ENCODE measurements at regions not wholly inside any gene's neighbourhood (a gene's known extent, or its start where the extent isn't known, plus 50 kb on each side); places are given as distances from the start of the nearest gene placed in this dataset.

- DNase-seq (ENCODE audit: unreplicated experiment): no peak
- Mint-ChIP-seq H3K27me3 (ENCODE audit: insufficient read depth, unreplicated experiment) (no peaks in the 10 kb centered on the region), H3K36me3 (ENCODE audit: insufficient read depth, unreplicated experiment) (no peaks in the 10 kb centered on the region), H3K4me3 (ENCODE audit: unreplicated experiment) (no peak overlapping the region), H3K4me1 (ENCODE audit: insufficient read depth, unreplicated experiment) (no peaks in the 10 kb centered on the region), H3K9me3 (ENCODE audit: unreplicated experiment) (no peaks in the 10 kb centered on the region), H3K27ac (ENCODE audit: low read depth, unreplicated experiment) (no peak overlapping the region)
- intact Hi-C loops (cut with micrococcal nuclease): no loop called here
- ChIA-PET POLR2A (no interaction called here), CTCF (interaction anchor here (0.6 to 0.7 kb wide), 2 partner anchors 132 to 613 kb away, joined by 3 to 6 read pairs; no protein-coding TSS in a partner anchor)
- no peak for TF ChIP-seq CTCF (IDR thresholded peaks at IDR 0.05; ENCODE audit: unreplicated experiment)
- no TSS peak for BruUV-seq (replicated peaks)
Measured at GRCh38 chr9:79779901-79780300, 208.1 kb downstream of the TLE4 start.

GRCh38 chr9:79778581-79778980 lies 206.8 kb downstream of the TLE4 start:
- no peaks in the 10 kb centered on the region for H3K27me3 Mint-ChIP-seq (ENCODE audit: insufficient read depth, unreplicated experiment)
- ChIA-PET POLR2A (no interaction called here), CTCF (no interaction called here)
- no peaks in the 10 kb centered on the region for H3K4me1 Mint-ChIP-seq (ENCODE audit: insufficient read depth, unreplicated experiment)
- no peak for TF ChIP-seq CTCF (IDR thresholded peaks at IDR 0.05; ENCODE audit: unreplicated experiment)
- H3K4me3 Mint-ChIP-seq (ENCODE audit: unreplicated experiment): no peak overlapping the region
- no peak overlapping the region for H3K27ac Mint-ChIP-seq (ENCODE audit: low read depth, unreplicated experiment)
- intact Hi-C loops (cut with micrococcal nuclease): no loop called here
- no peaks in the 10 kb centered on the region for H3K9me3 Mint-ChIP-seq (ENCODE audit: unreplicated experiment)
- no peaks in the 10 kb centered on the region for H3K36me3 Mint-ChIP-seq (ENCODE audit: insufficient read depth, unreplicated experiment)
- no TSS peak for BruUV-seq (replicated peaks)
- no peak for DNase-seq (ENCODE audit: unreplicated experiment)

GRCh38 chr9:79776581-79776980 lies 204.8 kb downstream of the TLE4 start:
- Mint-ChIP-seq H3K9me3 (ENCODE audit: unreplicated experiment) (no peaks in the 10 kb centered on the region), H3K36me3 (ENCODE audit: insufficient read depth, unreplicated experiment) (no peaks in the 10 kb centered on the region), H3K27me3 (ENCODE audit: insufficient read depth, unreplicated experiment) (no peaks in the 10 kb centered on the region), H3K4me3 (ENCODE audit: unreplicated experiment) (no peak overlapping the region), H3K27ac (ENCODE audit: low read depth, unreplicated experiment) (no peak overlapping the region), H3K4me1 (ENCODE audit: insufficient read depth, unreplicated experiment) (no peaks in the 10 kb centered on the region)
- ChIA-PET CTCF (no interaction called here), POLR2A (interaction anchor here (2.0 kb wide), 1 partner anchor 11 kb away, joined by 7 read pairs; no protein-coding TSS in a partner anchor)
- BruUV-seq (replicated peaks): no TSS peak
- intact Hi-C loops (cut with micrococcal nuclease): no loop called here
- no peak for DNase-seq (ENCODE audit: unreplicated experiment)
- TF ChIP-seq CTCF (IDR thresholded peaks at IDR 0.05; ENCODE audit: unreplicated experiment): no peak

All from MCF 10A (cell line).